Stimulated activated CD8-positive, alpha-beta memory T cell treated with anti-CD3 and anti-CD28 coated beads, Interleukin-7, amount 100 ng/mL, for 48 hours (primary cell): ENCODE measurements at regions not wholly inside any gene's neighbourhood (a gene's known extent, or its start where the extent isn't known, plus 50 kb on each side); places are given as distances from the start of the nearest gene placed in this dataset.

Source experiments
- DNase-seq, 2 donors: peaks; one replicate each; pipeline ENCODE4 v3.0.0-alpha.2; 2020; ENCODE audit warnings: low read depth in 1 of 2; ENCODE audit errors: extremely low read depth in 1 of 2

- DNase-seq: no peak
Observed at GRCh38 chr12:28601570-28602058, 411.4 kb downstream of the CCDC91 start.

- no peak for DNase-seq
Observed at GRCh38 chr12:28602786-28603185, 412.5 kb downstream of the CCDC91 start.

GRCh38 chr12:28603239-28603638 lies 413.0 kb downstream of the CCDC91 start:
- DNase-seq: no peak

DNA sequence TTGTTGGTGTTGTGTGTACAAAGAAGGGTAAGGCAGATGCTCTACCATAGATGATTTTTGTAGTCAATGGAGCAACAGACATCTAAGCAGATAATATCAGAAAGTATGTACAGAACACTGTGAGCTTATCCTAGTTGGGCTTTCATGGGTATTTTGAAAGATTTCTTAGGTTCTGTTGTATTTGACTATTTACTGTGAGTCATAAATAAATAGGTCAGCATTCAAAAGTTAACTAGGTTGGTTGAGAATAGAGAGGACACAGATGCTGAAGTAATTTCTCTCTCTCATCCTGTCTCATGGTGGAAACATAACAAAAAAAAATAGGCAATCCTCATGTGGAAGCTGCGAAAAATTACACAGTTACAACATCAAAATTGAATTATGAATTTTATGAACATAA lies 413.5 kb downstream of the CCDC91 start:
- DNase-seq: no peak

GRCh38 chr12:28604240-28604639 lies 414.0 kb downstream of the CCDC91 start:
- no peak for DNase-seq

DNA sequence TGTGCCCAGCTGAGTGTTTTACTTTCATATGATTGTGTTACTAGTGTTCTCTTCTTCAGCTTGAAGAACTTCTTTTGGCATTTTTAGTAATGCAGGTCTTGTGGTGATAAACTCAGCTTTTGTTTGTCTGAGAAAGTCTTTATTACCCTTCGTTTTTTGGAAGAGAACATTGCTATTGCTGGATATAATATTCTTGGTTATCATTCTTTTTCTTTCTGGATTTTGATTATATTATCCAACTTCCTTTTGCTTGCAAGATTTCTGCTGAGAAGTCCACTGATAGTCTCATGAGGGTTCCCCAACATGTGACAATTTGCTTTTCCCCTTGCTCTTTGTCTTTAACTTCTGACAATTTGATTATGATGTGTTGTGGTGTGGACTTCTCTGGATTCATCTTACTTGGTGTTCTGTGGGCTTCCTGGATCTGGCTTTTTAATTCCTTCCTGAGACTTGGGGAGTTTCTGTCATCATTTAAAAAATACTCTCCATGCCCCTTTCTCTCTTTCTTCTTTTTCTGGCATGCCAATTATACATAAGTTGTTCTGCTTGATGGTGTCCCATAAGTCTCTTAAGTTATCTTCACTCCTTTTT lies 416.8 kb downstream of the CCDC91 start:
- DNase-seq: no peak

DNA sequence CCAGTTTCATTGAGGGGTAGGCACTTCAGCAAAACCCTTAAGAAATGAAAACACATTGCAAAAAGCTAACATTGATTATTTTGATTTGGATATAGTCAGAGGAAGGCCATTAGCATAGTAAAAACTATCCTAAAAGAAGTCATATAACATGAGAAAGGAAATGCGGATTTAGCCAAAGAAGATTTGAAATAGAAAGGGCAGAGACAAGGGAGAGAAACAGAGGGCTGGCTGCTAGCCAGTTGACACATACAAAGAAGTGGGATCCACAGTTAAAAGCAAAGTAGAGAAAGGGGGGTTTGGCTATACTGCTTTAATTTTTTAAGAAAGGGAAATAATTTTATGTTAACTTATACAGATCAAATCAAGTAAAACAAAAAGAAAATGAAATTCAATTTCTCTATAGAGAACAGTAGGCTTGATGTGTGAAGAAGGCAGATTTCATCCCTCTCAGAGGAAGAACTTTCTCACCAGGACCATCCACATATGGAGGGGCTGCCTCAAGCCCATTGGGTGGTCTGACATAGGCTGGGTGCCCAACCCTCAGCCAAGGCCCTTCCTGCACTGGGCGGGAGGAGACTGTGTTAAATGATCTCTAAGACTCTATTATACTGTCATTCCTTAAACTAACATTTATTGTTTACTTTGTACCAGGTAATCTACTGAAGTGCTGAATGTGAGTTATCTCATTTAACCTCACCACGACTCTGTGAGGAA lies 420.3 kb downstream of the CCDC91 start:
- DNase-seq: no peak

DNA sequence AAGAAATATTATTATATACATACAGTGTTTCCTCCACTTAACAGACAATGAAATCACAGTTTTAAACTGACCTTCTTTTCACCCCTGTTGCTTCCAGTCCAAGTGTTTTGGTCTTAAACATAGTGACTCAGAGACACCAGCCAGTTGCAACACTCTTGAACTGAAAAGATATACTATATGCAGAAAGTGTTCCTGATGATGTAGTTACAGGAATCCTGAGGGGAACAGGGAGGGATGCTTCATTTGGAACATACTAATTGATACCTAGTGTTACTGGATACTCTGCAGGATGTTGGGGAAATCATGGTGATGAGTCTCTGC lies 420.8 kb downstream of the CCDC91 start:
- no peak for DNase-seq

DNA sequence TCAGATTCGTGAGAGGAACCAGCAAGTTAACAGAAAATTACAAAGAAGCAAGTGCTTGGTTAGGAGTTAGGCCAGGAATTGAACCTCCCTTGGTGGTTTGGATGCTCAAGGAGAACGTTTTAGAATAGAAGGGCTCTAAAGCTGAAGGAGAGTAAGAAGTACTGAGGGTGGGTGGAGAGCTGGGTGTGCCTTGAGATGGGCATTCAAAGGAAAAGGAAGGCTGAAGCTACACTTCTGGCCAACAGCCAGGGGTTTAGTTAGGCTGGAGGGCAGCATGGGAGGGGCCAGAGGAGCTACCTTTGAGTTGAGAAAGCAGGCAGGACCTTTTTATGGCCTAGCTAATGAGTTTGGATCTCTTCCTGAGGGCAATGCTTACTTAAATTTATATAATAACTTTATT lies 421.2 kb downstream of the CCDC91 start:
- no peak for DNase-seq

- DNase-seq: no peak
Observed at GRCh38 chr12:28618171-28618570, 427.9 kb downstream of the CCDC91 start.

DNA sequence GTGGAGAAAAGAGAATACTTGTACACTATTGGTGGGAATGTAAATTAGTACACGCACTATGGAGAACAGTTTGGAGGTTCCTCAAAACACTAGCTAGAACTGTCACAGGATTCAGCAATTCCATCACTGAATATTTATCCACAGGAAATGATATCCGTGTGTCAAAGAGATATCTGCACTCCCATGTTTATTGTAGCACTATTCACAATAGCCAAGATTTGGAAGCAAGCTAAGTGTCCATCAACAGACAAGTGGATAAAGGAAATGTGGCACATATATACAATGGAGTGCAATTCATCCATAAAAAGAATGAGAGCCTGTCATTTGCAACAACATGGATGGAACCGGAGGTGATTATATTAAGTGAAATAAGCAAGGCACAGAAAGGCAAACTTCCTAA lies 428.5 kb downstream of the CCDC91 start:
- DNase-seq: no peak

DNA sequence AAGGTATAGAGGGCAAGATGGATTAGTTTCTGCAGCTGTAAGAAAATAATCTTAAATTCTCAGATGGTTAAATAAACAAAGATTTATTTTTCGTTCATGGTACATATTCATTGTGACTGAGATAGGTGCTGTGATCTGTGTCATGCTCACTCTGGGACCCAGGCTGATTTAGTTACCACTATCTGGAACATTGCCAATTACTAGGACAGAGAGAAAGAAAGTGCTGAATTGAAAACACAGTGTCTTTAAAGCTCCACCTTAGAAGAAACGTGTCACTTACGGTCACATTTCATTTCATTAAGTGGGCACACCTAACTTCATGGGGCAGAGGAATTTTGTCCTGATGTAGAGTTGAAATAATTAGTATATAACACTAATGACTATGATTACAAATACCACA lies 430.0 kb downstream of the CCDC91 start:
- DNase-seq: no peak

- DNase-seq: no peak
Observed at GRCh38 chr12:28622406-28622805, 432.1 kb downstream of the CCDC91 start.

DNA sequence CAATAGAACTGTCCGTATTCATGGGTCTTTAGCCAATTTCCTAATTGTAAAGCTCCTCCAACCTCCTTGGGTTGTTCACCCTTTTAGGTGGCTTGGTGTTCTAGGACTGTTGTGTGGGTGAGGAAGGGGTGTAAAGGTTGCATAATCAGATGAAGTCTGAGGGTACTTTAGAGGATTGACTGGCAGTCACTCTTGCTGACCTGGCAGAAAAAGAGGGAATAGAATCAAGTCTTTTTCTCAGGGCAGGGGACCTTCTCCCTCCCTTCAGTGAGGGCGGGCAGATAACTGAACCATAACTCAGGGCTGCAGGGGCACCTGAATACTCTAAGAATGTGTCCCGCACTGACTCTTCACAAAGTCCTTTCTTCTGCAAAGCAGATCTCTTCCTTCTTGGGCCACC lies 436.2 kb downstream of the CCDC91 start:
- DNase-seq: no peak

GRCh38 chr12:28629691-28630090 lies 439.4 kb downstream of the CCDC91 start:
- DNase-seq: no peak

DNA sequence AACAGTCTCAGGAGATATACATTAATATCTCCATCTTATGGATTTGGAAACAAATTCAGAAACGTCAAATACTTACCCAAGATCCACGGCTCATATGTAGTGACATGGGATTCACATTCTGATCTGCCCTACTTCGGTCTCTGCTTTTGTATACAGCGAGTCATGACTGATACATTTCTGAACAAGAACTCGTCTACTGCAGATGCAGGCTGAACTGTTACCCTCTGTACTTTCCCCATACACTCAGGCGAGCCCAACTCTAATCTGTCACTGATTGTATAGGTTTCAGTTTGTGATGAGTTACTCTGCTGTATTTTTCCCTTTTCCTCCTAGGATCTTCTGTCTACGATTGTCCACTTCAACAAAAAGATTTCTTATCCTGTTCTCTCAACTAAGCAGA lies 441.6 kb downstream of the CCDC91 start:
- DNase-seq: no peak

DNA sequence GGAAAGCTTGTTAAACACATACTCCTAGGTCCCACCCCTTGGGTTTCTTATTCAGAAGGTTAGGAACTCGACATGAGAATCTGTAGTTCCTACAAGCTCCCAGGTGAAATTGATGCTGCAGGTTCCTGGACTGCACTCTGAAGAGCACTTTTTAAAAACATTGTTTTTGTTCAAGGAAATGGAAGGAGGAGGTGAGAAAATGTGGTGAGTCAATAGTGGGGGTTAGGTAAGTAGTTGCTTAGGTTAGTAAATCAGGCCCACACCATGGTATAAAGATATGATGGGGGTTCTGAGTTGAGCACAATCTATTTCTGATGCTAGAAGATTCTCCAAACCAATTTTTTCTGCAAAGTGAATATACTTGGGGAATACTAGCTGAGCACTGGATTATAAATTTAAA lies 450.3 kb downstream of the CCDC91 start:
- no peak for DNase-seq

DNA sequence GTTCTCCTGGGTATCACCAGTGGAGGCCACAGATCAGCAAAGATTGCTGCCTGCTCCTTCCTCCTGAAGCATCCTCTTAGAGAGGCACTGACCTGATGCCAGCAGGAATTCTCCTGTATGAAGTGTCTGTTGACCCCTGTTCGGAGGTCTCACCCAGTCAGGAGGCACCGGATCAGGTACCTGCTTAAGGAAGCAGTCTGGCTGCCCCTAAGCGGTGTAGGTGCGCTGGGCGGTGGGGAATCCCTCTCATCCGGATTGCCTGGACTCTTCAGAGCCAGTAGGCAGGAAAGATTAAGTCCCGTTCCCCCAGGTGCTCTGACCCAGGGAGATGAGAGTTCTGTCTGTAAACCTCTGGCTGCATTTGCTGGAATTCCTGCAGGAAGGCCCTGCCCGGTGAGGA lies 455.2 kb downstream of the CCDC91 start:
- no peak for DNase-seq

GRCh38 chr12:28645891-28646290 lies 455.6 kb downstream of the CCDC91 start:
- DNase-seq: no peak

DNA sequence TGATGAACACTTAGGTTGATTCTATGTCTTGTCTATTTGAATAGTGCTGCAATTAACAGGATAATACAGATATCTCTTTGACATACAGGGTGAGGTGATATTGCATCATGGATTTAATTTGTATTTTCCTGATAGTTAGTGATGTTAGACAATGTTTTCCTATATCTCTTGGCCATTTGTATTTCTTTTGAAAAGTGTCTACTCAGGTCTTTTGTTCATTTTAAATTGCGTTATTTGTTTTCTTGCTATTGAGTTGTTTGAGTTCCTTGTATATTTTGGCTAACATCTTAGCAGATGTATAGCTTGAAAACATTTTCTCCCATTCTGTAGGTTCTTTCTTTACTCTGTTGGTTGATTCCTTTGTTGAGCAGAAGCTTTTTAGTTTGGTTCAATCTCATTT lies 460.6 kb downstream of the CCDC91 start:
- DNase-seq: no peak

DNA sequence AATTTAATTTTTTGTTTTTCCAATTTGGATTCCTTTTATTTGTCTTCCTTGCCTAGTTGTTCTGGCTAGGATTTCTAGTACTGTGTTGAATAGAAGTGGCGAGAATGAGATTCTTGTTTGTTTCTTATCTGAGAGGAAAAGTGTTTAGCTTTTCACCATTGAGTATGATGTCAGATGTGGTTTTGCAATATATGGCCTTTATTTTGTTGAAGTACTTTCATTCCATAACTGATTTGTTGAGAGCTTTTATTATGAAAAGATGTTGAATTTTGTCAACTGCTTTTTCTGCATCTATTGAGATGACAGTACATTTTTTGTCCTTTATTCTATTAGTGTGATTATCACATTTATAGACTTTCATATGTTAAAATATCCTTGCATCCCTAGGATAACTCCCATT lies 462.0 kb downstream of the CCDC91 start:
- no peak for DNase-seq

DNA sequence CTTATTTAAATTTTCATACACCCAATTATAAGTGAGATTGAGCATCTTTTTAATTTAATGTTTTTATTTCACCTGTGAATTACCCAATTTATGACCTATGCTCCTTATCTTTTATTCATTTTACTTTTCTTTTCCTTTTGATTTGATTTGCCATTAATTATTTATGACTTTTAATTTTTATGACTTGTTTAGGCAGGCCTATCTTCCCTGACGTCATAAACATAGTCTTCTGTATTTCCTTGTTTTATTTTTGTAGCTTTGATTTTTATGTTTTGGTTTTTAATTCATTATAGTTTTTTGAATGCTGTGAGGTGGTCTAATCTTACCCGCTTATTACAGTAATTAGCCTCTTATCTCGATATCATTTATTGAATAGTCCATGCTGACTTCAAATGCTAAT lies 467.1 kb upstream of the FAR2 start:
- DNase-seq: no peak

DNA sequence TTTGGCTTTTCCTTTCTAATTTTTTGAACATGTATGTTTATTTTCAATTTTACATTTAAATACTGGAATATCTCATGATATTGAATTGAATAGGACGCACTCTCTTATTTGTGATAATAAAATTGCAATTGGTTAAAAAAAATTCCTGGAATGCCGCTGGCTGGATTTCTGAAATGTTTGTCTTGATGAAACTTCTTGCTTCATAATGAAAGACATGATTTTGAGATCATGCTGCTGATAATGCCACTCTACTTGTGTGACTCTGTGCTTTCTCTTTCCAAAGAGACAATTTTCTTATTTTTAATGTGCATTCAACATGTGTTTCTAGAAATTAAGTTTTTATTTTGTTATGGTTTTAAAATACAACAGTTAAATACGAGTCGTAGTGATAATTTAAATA lies 465.7 kb upstream of the FAR2 start:
- no peak for DNase-seq
